ENCODE measurements at regions not wholly inside any gene's neighbourhood (a gene's known extent, or its start where the extent isn't known, plus 50 kb on each side); places are given as distances from the start of the nearest gene placed in this dataset.

DNA sequence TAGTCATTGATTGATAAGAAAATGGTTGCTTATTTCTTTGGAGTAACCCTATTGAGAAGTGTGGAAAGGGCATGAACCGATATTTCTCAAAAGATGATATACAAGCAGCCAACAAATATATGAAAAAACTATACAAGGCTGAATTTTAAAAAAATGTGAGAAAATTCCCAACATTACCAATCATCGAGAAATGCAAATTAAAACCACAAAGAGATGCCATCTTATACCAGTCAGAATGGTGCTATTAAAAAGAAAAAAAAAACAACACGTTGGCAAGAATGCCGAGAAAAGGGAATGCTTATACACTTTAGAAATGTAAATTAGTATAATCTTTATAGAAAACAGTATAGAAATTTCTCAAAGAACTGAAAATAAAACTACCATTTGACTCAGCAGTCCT is 77.7 kb upstream of the ROBO1 start:
- Mint-ChIP-seq H3K9me3 (peaks cover 5% of the 10 kb centered on the region), H3K27ac (no peak overlapping the region), H3K27me3 (peaks cover 3% of the 10 kb centered on the region), H3K36me3 (no peaks in the 10 kb centered on the region), H3K4me1 (ENCODE audit: unreplicated experiment) (no peaks in the 10 kb centered on the region), H3K4me3 (no peak overlapping the region)
- TF ChIP-seq, protein P1, sequence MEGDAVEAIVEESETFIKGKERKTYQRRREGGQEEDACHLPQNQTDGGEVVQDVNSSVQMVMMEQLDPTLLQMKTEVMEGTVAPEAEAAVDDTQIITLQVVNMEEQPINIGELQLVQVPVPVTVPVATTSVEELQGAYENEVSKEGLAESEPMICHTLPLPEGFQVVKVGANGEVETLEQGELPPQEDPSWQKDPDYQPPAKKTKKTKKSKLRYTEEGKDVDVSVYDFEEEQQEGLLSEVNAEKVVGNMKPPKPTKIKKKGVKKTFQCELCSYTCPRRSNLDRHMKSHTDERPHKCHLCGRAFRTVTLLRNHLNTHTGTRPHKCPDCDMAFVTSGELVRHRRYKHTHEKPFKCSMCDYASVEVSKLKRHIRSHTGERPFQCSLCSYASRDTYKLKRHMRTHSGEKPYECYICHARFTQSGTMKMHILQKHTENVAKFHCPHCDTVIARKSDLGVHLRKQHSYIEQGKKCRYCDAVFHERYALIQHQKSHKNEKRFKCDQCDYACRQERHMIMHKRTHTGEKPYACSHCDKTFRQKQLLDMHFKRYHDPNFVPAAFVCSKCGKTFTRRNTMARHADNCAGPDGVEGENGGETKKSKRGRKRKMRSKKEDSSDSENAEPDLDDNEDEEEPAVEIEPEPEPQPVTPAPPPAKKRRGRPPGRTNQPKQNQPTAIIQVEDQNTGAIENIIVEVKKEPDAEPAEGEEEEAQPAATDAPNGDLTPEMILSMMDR (conservative IDR thresholded peaks at IDR 0.05) = no peak
- no peak for DNase-seq (ENCODE audit: extremely low spot score, unreplicated experiment)

DNA sequence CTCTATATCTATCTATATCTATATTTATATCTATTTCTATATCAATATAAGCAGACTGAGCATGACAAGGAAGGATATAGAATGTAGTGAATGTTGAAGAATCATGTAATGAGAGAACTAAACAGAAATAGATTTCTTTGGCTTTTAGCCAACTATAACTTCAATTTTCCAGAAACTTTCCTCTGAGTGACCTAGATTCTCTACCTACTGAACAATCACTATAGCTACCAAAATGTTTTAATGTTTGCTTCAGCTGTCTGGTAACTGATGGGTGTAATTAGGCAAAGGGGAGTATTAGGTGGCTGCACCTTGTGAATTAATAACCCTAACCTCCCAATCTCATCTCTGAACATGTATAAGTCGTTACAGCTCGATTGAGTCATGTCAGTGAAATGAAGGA is 76.4 kb upstream of the ROBO1 start:
- peaks cover 5% of the 10 kb centered on the region for H3K9me3 Mint-ChIP-seq
- no peak overlapping the region for H3K27ac Mint-ChIP-seq
- TF ChIP-seq, protein P1 (conservative IDR thresholded peaks at IDR 0.05) = no peak
- peaks cover 3% of the 10 kb centered on the region for H3K27me3 Mint-ChIP-seq
- DNase-seq (ENCODE audit: extremely low spot score, unreplicated experiment) = no peak
- H3K4me1 Mint-ChIP-seq (ENCODE audit: unreplicated experiment) = no peaks in the 10 kb centered on the region
- H3K36me3 Mint-ChIP-seq = no peaks in the 10 kb centered on the region
- no peak overlapping the region for H3K4me3 Mint-ChIP-seq

DNA sequence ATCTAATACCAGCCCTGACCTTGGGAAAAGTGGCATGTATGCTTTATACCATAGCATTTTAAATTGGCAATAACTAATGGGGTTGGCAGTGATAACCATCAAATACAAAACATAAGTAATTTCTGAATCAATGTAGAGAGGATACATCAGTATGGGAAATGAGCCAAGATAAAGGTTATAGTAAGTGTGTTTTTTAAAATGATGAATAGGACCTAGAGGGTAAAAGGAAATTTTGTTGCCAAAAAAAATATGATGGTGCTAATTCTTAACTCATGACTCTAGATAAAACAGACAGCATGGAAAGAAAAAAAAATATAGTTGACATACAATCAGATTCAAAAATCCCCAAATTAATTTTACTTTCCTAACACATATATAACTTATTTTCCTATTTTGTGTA is 75.4 kb upstream of the ROBO1 start:
- H3K36me3 Mint-ChIP-seq = no peaks in the 10 kb centered on the region
- H3K27me3 Mint-ChIP-seq = peaks cover 3% of the 10 kb centered on the region
- H3K4me1 Mint-ChIP-seq (ENCODE audit: unreplicated experiment) = no peaks in the 10 kb centered on the region
- no peak overlapping the region for H3K4me3 Mint-ChIP-seq
- TF ChIP-seq, protein P1 (conservative IDR thresholded peaks at IDR 0.05) = no peak
- H3K9me3 Mint-ChIP-seq = peaks cover 5% of the 10 kb centered on the region
- no peak overlapping the region for H3K27ac Mint-ChIP-seq
- no peak for DNase-seq (ENCODE audit: extremely low spot score, unreplicated experiment)

DNA sequence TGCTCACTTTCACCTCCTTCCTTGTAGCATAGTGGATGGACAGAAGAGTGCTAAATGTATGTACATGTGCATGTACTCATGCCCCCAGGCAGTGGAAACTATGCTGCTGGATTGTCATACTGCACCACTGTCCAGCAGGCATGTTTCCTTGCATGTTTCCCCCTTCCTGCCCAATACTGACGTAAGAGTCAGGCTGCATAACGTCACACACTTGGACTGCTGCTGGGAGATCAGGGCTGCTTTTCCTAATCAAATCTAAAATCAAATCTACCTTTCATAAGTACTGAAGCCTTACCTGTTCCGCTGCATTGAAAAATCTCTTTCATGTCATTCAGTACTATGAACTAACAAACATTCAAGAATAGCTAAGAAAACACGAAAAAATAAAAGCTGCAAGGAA is 67.9 kb upstream of the ROBO1 start:
- H3K27ac Mint-ChIP-seq = no peak overlapping the region
- DNase-seq (ENCODE audit: extremely low spot score, unreplicated experiment) = no peak

DNA sequence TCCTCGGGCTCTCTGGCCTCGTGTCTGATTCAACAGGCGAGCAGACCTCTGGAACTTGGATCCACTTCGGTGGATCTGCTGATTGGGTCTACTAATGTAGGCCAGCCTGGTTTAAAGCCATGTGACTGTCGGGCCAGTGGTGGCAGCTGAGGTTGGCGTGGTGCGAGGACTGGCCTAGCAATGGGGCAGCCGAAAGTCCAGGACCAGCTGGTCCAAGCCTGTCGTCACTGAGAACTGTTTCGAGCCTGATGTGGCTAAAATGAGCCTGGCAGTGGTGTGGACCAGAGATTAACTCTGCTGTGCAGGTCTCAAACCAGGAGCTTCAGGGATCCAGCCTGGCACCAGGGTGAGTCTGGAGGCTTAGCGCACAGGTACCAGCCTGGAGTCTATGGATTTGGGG is 56.4 kb upstream of the ROBO1 start:
- no peak for DNase-seq (ENCODE audit: extremely low spot score, unreplicated experiment)
- no peak overlapping the region for H3K27ac Mint-ChIP-seq
- H3K4me3 Mint-ChIP-seq = no peak overlapping the region
- no peaks in the 10 kb centered on the region for H3K9me3 Mint-ChIP-seq
- no peaks in the 10 kb centered on the region for H3K27me3 Mint-ChIP-seq
- H3K4me1 Mint-ChIP-seq (ENCODE audit: unreplicated experiment) = no peaks in the 10 kb centered on the region
- H3K36me3 Mint-ChIP-seq = no peaks in the 10 kb centered on the region
- TF ChIP-seq, protein P1 (conservative IDR thresholded peaks at IDR 0.05) = no peak

More for the DNA sequence above, 67.9 kb upstream of the ROBO1 start:
- TF ChIP-seq, protein P1 (conservative IDR thresholded peaks at IDR 0.05) = no peak
- Mint-ChIP-seq H3K4me3 (no peak overlapping the region), H3K36me3 (no peaks in the 10 kb centered on the region), H3K27me3 (no peaks in the 10 kb centered on the region), H3K4me1 (ENCODE audit: unreplicated experiment) (no peaks in the 10 kb centered on the region), H3K9me3 (no peaks in the 10 kb centered on the region)

DNA sequence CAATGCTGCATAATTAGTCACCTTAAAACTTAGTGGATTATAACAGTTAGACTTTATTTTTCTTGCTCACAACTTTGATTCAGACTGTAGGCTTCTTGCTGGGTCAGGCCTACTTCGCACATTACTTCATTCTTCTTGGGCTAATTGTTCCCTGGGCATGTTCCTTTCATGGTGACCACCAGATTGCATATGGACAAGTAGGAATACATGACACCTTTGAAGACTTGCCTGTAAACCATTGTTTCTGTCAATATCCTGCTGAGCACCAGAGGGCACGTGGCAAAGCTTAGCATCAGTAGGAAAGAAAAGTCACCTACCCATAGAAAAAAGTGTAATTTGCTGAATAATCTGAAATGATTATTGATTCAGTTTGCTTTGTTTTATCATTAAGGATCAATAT is 54.3 kb upstream of the ROBO1 start:
- Mint-ChIP-seq H3K36me3 (no peaks in the 10 kb centered on the region), H3K9me3 (peaks cover 5% of the 10 kb centered on the region), H3K4me1 (ENCODE audit: unreplicated experiment) (no peaks in the 10 kb centered on the region), H3K4me3 (no peak overlapping the region), H3K27me3 (no peaks in the 10 kb centered on the region), H3K27ac (no peak overlapping the region)
- TF ChIP-seq, protein P1 (conservative IDR thresholded peaks at IDR 0.05) = no peak
- DNase-seq (ENCODE audit: extremely low spot score, unreplicated experiment) = no peak
